NCI-H69 (cell line): ENCODE measurements at regions not wholly inside any gene's neighbourhood (a gene's known extent, or its start where the extent isn't known, plus 50 kb on each side); places are given as distances from the start of the nearest gene placed in this dataset.
"Not testable (repeated sequence)": the region's sequence is repeated elsewhere in the genome, so short reads cannot be mapped to it uniquely, and the experiment has no call there.

Experiments used
- DNase-seq: peaks from one replicate; lab custom pipeline; 2025; lab: John Stamatoyannopoulos, UW

GRCh38 chr13:90592943-90593342, 754.5 kb upstream of the MIR17HG start:
- no peak for DNase-seq

- DNase-seq, result peak; percentile 54
Observed at GRCh38 chr13:90594681-90595080, 752.8 kb upstream of the MIR17HG start.

GRCh38 chr13:90605664-90606063, 741.8 kb upstream of the MIR17HG start:
- no peak for DNase-seq

GRCh38 chr13:90606921-90607320, 740.6 kb upstream of the MIR17HG start:
- DNase-seq, result not testable (repeated sequence)

- DNase-seq, result no peak
Observed at GRCh38 chr13:90612391-90612790, 735.1 kb upstream of the MIR17HG start.

- peak; percentile 69 for DNase-seq
Observed at GRCh38 chr13:90613076-90613795, 734.3 kb upstream of the MIR17HG start.

GRCh38 chr13:90615236-90615635, 732.3 kb upstream of the MIR17HG start:
- no peak for DNase-seq

- DNase-seq, result no peak
Observed at GRCh38 chr13:90615767-90616166, 731.7 kb upstream of the MIR17HG start.

GRCh38 chr13:90618133-90618532, 729.4 kb upstream of the MIR17HG start:
- peak; percentile 40 for DNase-seq

- no peak for DNase-seq
Observed at GRCh38 chr13:90622541-90622940, 724.9 kb upstream of the MIR17HG start.

- DNase-seq, result no peak
Observed at GRCh38 chr13:90623318-90624011, 724.0 kb upstream of the MIR17HG start.

GRCh38 chr13:90627813-90628212, 719.7 kb upstream of the MIR17HG start:
- no peak for DNase-seq

GRCh38 chr13:90628471-90628870, 719.0 kb upstream of the MIR17HG start:
- DNase-seq, result no peak

- no peak for DNase-seq
Observed at GRCh38 chr13:90630716-90631115, 716.8 kb upstream of the MIR17HG start.

- peak; percentile 15 for DNase-seq
Observed at GRCh38 chr13:90632184-90632583, 715.3 kb upstream of the MIR17HG start.

GRCh38 chr13:90633849-90634248, 713.6 kb upstream of the MIR17HG start:
- DNase-seq, result no peak

- DNase-seq, result no peak
Observed at GRCh38 chr13:90640976-90641375, 706.5 kb upstream of the MIR17HG start.

GRCh38 chr13:90641884-90642283, 705.6 kb upstream of the MIR17HG start:
- DNase-seq, result no peak

- DNase-seq, result no peak
Observed at GRCh38 chr13:90645582-90645981, 701.9 kb upstream of the MIR17HG start.

- no peak for DNase-seq
Observed at GRCh38 chr13:90648497-90648896, 699.0 kb upstream of the MIR17HG start.

GRCh38 chr13:90652036-90652435, 695.5 kb upstream of the MIR17HG start:
- DNase-seq, result no peak

- DNase-seq, result no peak
Observed at GRCh38 chr13:90654970-90655369, 692.5 kb upstream of the MIR17HG start.

- not testable (repeated sequence) for DNase-seq
Observed at GRCh38 chr13:90664200-90664599, 683.3 kb upstream of the MIR17HG start.

- peak; percentile 90 for DNase-seq
Observed at GRCh38 chr13:90673746-90674145, 673.7 kb upstream of the MIR17HG start.
